Body of pancreas (tissue), 4 donors: ENCODE measurements at regions not wholly inside any gene's neighbourhood (a gene's known extent, or its start where the extent isn't known, plus 50 kb on each side); places are given as distances from the start of the nearest gene placed in this dataset.

Experiments used
- ATAC-seq: fragments of 150-250 bp; one replicate; pipeline ENCODE4 v1.9.1; 2016
- DNase-seq, 4 donors: peaks; one replicate each; pipeline ENCODE4 v3.0.0-alpha.2; 2019
- H3K27ac ChIP-seq, 4 donors: fragments of 200-600 bp; sonication (generic); 1 replicate in 3 of 4; 2 replicates in 1 of 4; pipeline versions ENCODE4 v1.5.1 to v1.6.1; 2016 to 2019; ENCODE audit warnings: mild to moderate bottlenecking in 1 of 4, mixed read lengths in 1 of 4, moderate library complexity in 1 of 4
- H3K27me3 ChIP-seq, 2 donors: fragments of 200-600 bp; sonication (generic); one replicate each; pipeline ENCODE4 v1.6.0; 2016; ENCODE audit warnings: mild to moderate bottlenecking in 1 of 2
- H3K36me3 ChIP-seq, 2 donors: fragments of 200-600 bp; sonication (generic); replicated peaks in 1 of 2; 2 replicates each; pipeline ENCODE4 v1.5.1; 2016; ENCODE audit warnings: low read depth in 2 of 2; ENCODE audit not compliant: insufficient read depth in 1 of 2
- H3K4me1 ChIP-seq: fragments of 200-600 bp; sonication (generic); one replicate; pipeline ENCODE4 v1.6.0; 2016
- H3K4me3 ChIP-seq, 2 donors: fragments of 200-600 bp; sonication (generic); 1 replicate in 1 of 2; 2 replicates in 1 of 2; pipeline ENCODE4 v1.5.1; 2016 to 2019
- H3K9me3 ChIP-seq, 3 donors: fragments of 200-600 bp; sonication (generic); 1 replicate in 2 of 3; 2 replicates in 1 of 3; pipeline ENCODE4 v1.5.1; 2016
- CTCF ChIP-seq, 7 experiments: fragments of 450-650 bp in 4 of 7; fragments of 200-600 bp in 3 of 7; sonication (generic) in 3 of 7; IDR thresholded peaks; one replicate each; pipeline ENCODE4 v1.5.1; 2016 to 2019; ENCODE audit warnings: antibody characterized with exemption in 7 of 7
- POLR2A ChIP-seq, 3 donors: fragments of 450-650 bp; IDR thresholded peaks; one replicate each; pipeline ENCODE4 v1.6.1; 2016; ENCODE audit warnings: antibody characterized with exemption in 3 of 3, mild to moderate bottlenecking in 2 of 3
- WGBS, 2 donors: methylation state at CpG; one replicate each; pipeline ENCODE4 v1.1.5; 2017; 5-methylcytosine and 5-hydroxymethylcytosine counted together
- intact Hi-C: fragments of 100-400 bp; cut with DNase I; formaldehyde crosslinking; loops from one replicate; pipeline ENCODE4 v1.15.1; 2023

- H3K4me1 ChIP-seq: no peaks in the 10 kb centered on the region
- 54 to 62% methylated on average over 3 of the region's 3 CpGs for WGBS, 2 donors
- no peak for TF ChIP-seq POLR2A (IDR thresholded peaks at IDR 0.05)
- TF ChIP-seq CTCF (IDR thresholded peaks at IDR 0.05): no peak
- ATAC-seq (no peak), DNase-seq (no peak)
- no peaks in the 10 kb centered on the region for H3K9me3 ChIP-seq
- no peaks in the 10 kb centered on the region for H3K36me3 ChIP-seq
- intact Hi-C loops: no loop called here
- H3K27ac ChIP-seq: no peak overlapping the region
- no peaks in the 10 kb centered on the region for H3K27me3 ChIP-seq
- H3K4me3 ChIP-seq: no peak overlapping the region
Measured at GRCh38 chr10:56481521-56482091, 120.5 kb upstream of the ZWINT start.

- Histone ChIP-seq H3K27ac (no peak overlapping the region), H3K27me3 (no peaks in the 10 kb centered on the region), H3K36me3 (no peaks in the 10 kb centered on the region), H3K4me1 (no peaks in the 10 kb centered on the region), H3K9me3 (no peaks in the 10 kb centered on the region), H3K4me3 (no peak overlapping the region)
- intact Hi-C loops: no loop called here
- WGBS, 2 donors: 67 to 70% methylated on average over 2 of the region's 2 CpGs
- no peak for DNase-seq
- no peak for ATAC-seq
- TF ChIP-seq POLR2A (IDR thresholded peaks at IDR 0.05) (no peak), CTCF (IDR thresholded peaks at IDR 0.05) (no peak)
Measured at GRCh38 chr10:56472978-56473377, 111.9 kb upstream of the ZWINT start.

- 63 to 92% methylated on average over 1 of the region's 1 CpG for WGBS, 2 donors
Measured at GRCh38 chr10:56470701-56471100, 109.6 kb upstream of the ZWINT start.

GRCh38 chr10:56469482-56469881 is 108.4 kb upstream of the ZWINT start:
- ATAC-seq: no peak
- intact Hi-C loops: no loop called here

More at GRCh38 chr10:56470701-56471100, 109.6 kb upstream of the ZWINT start:
- TF ChIP-seq POLR2A (IDR thresholded peaks at IDR 0.05) (no peak), CTCF (IDR thresholded peaks at IDR 0.05) (no peak)
- DNase-seq (no peak), ATAC-seq (no peak)
- no peak overlapping the region for H3K4me3 ChIP-seq
- H3K9me3 ChIP-seq: no peaks in the 10 kb centered on the region
- intact Hi-C loops: no loop called here
- H3K27me3 ChIP-seq: no peaks in the 10 kb centered on the region
- H3K27ac ChIP-seq: no peak overlapping the region
- no peaks in the 10 kb centered on the region for H3K4me1 ChIP-seq
- H3K36me3 ChIP-seq: no peaks in the 10 kb centered on the region

More at GRCh38 chr10:56469482-56469881, 108.4 kb upstream of the ZWINT start:
- Histone ChIP-seq H3K4me3 (no peak overlapping the region), H3K4me1 (no peaks in the 10 kb centered on the region), H3K27me3 (no peaks in the 10 kb centered on the region), H3K36me3 (no peaks in the 10 kb centered on the region), H3K9me3 (no peaks in the 10 kb centered on the region), H3K27ac (no peak overlapping the region)
- no peak for DNase-seq
- TF ChIP-seq POLR2A (IDR thresholded peaks at IDR 0.05): no peak
- TF ChIP-seq CTCF (IDR thresholded peaks at IDR 0.05): no peak
